ENCODE measurements at regions not wholly inside any gene's neighbourhood (a gene's known extent, or its start where the extent isn't known, plus 50 kb on each side); places are given as distances from the start of the nearest gene placed in this dataset.

DNA sequence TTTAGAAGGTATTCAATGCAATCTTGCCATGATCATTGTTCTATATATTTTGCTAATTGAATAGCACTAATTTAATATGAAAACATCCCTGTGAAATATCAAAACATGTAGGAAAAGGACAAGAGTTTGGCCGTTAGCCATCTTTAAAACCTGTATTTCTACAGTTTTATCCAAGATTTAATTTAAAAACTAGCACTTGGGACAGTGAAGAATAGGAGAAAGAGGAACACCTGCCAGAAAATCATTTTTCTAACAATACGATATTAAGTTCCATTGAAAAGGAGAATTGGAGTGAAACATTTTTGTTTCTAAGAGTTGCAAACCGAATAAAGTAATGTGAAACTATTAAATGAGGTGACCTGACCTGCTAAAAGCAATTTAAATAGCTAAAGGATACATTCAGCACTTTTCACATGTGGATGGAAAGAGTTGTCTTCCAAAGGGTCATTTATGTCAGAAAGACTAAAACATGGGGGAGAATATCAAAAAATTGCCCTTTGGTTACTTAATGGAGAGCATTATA lies 1673.6 kb upstream of the MIR17HG start:
- no peak for DNase-seq

GRCh38 chr13:89678466-89679121 lies 1668.9 kb upstream of the MIR17HG start:
- DNase-seq: no peak

GRCh38 chr13:89684896-89685295 lies 1662.6 kb upstream of the MIR17HG start:
- no peak for DNase-seq

DNA sequence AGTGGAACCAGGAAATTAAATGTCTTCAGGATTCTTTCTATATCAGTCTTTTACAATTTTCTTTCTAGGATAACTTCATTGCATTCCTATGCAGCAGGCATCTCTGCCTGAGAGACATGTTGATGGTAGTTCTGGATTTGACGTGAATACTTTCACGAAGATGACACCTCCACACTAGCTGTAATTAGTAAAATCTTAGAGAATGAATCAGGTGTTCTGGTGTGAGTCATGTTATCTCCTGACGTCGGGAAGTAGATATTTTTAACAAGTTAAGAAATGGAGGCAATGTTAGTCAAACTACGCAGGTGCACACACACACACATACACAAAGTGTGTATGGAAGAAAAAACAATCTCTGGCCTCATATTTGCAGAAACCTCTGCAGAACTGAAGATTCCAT lies 1661.3 kb upstream of the MIR17HG start:
- DNase-seq: no peak

DNA sequence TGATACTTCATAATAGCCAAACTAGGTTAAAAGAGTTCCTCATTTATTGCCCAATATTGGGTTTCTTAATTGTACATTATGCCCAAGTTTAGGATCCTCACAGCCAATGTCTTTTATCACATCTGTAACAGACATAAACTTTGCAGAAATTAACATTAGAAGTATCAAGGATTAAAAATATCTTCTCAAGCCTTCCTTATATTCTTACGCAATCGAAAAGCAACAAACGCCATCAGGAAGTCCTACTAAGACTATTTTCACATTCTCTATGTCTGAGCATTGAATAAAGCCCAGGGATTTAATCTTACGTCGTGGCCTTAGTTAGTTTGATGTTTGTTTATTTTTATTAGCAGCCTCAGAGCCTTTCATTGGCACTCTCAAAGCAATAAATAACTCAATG lies 1660.4 kb upstream of the MIR17HG start:
- no peak for DNase-seq

- DNase-seq: no peak
Measured at GRCh38 chr13:89688918-89689317, 1658.6 kb upstream of the MIR17HG start.

DNA sequence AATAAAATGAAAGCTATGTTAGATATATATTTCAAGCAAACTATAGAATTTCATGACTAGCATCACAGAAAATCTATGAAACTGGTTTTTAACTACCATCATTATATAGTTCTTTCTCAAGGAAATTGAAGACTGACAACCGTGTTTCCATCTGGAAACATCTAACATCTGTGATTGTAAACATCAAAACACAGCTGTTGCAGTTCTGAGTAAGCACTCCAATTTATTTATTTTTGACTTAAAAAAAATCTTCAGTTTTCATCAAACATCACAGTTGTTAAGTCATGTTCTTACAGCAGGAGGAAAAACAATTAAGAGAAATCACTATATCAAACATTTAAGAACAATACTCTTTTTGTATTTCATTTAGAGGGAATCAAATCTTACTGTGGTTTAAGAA lies 1653.0 kb upstream of the MIR17HG start:
- DNase-seq: no peak

DNA sequence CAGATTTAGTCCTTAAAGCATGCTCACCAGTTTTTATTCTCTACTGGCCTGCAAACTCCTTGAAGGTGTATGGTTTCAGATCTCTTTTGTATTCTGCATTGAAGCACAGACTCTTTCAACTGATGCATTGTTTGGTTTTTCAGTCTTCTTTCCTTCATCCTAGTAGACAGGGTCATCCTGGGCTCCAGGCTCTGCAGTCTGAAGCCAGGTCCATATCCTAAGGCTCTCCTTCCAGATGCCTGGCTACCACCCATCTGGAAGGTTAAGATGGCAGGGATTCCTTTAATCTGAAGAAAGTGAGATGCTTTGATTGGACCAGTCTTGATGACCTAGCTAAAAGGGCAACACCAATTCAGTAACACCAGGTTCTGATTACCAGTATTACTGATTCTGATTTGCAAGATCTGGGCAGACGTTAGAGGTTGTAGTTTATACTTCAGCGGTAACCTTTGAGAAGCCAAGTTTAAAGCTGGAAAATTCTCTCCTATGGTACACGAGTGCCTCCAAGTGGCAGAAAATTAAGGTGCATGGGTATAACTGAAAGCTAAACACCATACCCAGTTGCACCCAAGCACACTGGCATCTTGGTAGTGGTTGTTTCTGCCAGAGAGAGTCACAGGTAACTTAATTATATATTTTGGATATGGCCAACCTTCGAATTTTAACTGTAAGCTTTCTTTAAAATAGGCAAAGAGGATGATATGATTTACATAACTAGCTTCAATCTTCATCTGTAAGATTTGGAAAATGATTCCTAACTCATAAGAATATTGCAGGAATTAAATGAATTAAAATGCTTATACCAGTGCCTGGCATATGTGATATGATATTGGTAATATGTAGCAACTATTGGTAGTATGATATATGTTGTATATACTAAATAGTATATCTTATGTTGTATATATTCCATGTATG lies 1651.9 kb upstream of the MIR17HG start:
- peak; percentile 15 to 69 for DNase-seq

- DNase-seq: no peak
Measured at GRCh38 chr13:89701913-89702312, 1645.6 kb upstream of the MIR17HG start.

DNA sequence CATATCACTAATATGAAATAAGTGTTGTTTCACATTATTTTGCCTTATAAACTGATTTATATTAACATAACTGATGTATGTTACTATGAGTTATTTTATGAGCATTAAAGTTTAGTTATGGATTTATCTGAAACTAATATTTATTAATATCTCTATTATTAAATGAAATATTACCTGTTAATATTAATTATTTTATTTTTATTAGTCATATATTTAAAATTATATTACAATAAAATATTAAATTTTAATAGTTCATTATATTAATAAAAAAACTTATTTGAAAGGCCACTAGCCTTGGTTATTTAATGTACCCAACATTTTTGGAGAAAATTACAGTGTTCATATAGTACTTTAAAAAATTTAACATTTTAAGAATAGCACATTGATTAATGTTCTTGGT lies 1643.4 kb upstream of the MIR17HG start:
- DNase-seq: no peak

GRCh38 chr13:89708013-89708412 lies 1639.5 kb upstream of the MIR17HG start:
- DNase-seq: no peak

GRCh38 chr13:89721216-89721615 lies 1626.3 kb upstream of the MIR17HG start:
- no peak for DNase-seq

- no peak for DNase-seq
Measured at GRCh38 chr13:89726690-89727435, 1620.6 kb upstream of the MIR17HG start.

DNA sequence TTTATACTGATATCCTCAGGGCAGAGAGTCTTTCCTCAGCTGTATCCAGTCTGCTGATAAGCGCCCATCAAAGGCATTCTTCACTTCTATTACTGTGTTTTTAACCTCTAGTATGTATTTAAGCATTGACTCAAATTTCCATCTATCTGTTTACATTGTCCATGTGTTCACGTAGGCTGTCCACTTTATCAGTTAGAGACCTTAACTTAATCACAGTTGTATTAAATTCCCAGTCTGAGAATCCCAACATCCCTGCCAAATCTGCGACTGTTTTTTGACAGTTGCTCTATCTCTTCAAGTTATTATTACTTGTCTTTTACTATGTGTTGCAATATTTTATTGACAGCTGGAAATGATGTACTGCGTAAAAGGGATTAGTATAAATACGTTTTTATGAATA lies 1613.7 kb upstream of the MIR17HG start:
- no peak for DNase-seq

DNA sequence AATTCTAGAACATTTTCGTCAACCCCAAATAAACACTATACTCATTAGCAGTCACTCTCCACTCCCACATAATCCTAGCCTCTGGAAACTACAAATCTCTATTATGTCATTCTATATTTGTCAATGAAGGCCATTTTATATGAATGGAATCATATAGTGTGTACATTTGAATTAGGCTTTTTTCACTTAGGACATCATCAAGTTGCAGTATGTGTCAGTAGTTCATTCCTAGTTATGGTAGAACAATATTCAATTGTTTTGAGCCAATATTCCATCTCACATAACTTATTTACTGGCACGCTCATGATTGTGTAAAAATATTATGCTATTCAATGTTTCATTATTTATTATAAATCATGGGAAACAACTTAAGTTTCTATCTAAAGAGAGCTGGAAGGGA lies 1610.4 kb upstream of the MIR17HG start:
- no peak for DNase-seq

- DNase-seq: no peak
Measured at GRCh38 chr13:89738072-89738471, 1609.4 kb upstream of the MIR17HG start.

DNA sequence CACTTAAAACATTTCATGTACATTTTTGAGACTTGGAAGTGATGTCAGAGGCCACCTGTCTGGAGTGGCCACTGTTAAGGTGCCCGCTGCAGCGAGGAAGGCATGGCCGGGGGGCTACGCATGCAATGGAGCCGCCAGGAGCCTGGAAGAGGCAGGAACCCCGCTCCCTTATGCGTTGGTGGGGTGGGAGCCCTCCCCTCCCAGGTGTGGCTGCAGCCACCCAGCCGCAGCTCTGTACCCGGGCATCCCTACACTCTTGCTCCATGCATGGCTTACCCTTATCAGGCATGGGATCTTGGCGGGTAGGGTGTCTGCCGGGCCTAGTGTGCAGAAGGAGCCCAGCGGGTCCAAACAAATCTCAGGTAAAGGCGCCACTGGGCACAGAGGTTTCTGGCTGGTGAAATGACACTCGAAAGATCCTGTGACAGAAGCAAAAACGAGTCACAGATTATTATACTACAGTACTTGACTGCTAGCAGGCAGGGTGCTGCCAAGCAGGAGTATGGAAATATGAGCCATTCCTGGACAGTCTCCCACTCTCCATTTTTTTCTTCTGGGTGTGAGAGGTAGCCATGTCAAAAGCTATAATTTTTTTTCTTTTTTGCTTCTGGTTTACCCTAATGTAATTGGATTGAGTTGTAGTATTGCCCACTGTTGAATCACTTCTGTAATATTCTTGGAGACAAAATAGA lies 1606.3 kb upstream of the MIR17HG start:
- no peak for DNase-seq

GRCh38 chr13:89746554-89746953 lies 1600.9 kb upstream of the MIR17HG start:
- no peak for DNase-seq

- no peak for DNase-seq
Measured at GRCh38 chr13:89748716-89749115, 1598.8 kb upstream of the MIR17HG start.

DNA sequence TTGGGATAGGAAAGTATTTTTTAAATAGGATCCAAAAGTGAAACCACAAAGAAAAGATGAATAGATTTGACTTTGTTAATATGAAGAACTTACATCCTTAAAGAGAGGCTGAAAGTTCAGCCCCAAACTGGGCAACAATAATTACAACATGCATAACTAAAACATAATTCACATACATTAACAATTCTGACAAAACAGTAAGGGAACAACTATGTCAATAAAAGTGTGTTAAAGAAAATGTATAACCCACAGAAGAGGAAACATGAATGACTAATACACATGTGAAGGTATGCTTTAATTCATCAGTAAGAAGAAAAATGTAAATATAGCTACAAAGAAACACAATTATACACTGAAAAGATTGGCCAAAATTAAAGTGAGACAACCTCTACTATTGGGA lies 1597.6 kb upstream of the MIR17HG start:
- DNase-seq: no peak

DNA sequence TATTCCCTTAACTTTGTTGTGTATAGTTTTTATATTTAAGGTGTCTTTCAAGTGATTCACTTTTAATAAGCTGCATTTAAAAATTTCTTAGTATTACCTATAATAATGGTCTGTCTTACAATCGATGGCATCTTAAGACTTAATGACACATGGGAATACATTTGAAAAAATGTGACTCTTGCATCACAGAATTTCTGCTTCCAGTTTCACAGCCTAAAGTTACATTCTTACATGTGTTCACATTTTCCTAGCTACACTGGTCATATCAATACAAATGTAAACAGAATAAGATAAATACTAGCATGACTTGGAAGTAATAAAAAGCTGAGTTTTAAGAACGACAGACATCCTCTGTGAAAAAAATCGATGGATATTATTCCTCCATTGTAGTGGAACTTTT lies 1597.1 kb upstream of the MIR17HG start:
- no peak for DNase-seq

- DNase-seq: no peak
Measured at GRCh38 chr13:89751432-89751930, 1596.0 kb upstream of the MIR17HG start.

DNA sequence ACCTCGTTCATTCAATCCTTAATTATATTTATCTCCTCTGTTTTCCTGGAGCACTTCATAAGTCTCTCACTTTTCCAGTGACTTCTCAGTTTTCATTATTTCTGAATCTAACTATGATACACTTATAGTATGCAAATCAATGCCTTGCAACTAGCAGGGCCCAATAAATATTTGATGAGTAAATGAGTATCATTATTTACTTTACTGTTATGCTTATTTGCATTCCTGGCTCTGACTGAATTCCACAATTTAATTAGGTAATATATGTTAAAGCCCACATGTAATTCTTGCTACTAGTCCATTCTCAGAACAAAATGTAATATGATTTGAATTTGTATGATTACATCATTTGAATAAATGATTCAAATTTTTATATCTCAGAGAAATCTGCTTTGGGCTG lies 1595.1 kb upstream of the MIR17HG start:
- DNase-seq: no peak
